BJ (cell line): ENCODE measurements at regions not wholly inside any gene's neighbourhood (a gene's known extent, or its start where the extent isn't known, plus 50 kb on each side); places are given as distances from the start of the nearest gene placed in this dataset.

Experiments used
- CTCF ChIA-PET: fragments of 350-600 bp; formaldehyde crosslinking; extraction: SDS; loops from one replicate; lab custom pipeline; 2021; ENCODE audit warnings: antibody characterized with exemption, inconsistent platforms; lab: Yijun Ruan, JAX
- POLR2A ChIA-PET: fragments of 300-600 bp; sonication (Branson Sonifier 250); formaldehyde crosslinking; extraction: SDS; loops from one replicate; lab custom pipeline; 2021; ENCODE audit warnings: antibody characterized with exemption; lab: Charles Lee
- DNase-seq: peaks from one replicate; pipeline ENCODE4 v3.0.0-alpha.2; 2011; ENCODE audit warnings: low read depth
- H3K27me3 ChIP-seq: 2 replicates; pipeline ENCODE4 v1.6.0; 2011; ENCODE audit warnings: low read length; ENCODE audit not compliant: control insufficient read depth, insufficient read depth
- H3K36me3 ChIP-seq: 2 replicates; pipeline ENCODE4 v1.5.1; 2011; ENCODE audit warnings: low read length; ENCODE audit not compliant: control insufficient read depth, insufficient read depth
- H3K4me3 ChIP-seq: 2 replicates; pipeline ENCODE4 v1.5.1; 2011; ENCODE audit warnings: low read depth, mild to moderate bottlenecking, control low read depth, low read length
- CTCF ChIP-seq: IDR thresholded peaks from 2 replicates; pipeline ENCODE4 v1.5.1; 2011; ENCODE audit warnings: low read depth, mild to moderate bottlenecking, control low read depth, inconsistent platforms, low read length, moderate library complexity; ENCODE audit not compliant: insufficient read depth

- Histone ChIP-seq H3K27me3 (no peaks in the 10 kb centered on the region), H3K36me3 (no peaks in the 10 kb centered on the region), H3K4me3 (no peak overlapping the region)
- ChIA-PET POLR2A (no interaction called here), CTCF (interaction anchor here (0.8 to 1.4 kb wide), 3 partner anchors 8 to 32 kb away, joined by 3 to 5 read pairs (median 4); no protein-coding TSS in a partner anchor)
- DNase-seq = no peak
- TF ChIP-seq CTCF = no peak
Observed at GRCh38 chr21:29228306-29228705, 70.4 kb upstream of the BACH1 start.

- TF ChIP-seq CTCF = no peak
- ChIA-PET CTCF (interaction anchor here (1.7 kb wide), 1 partner anchor 100 kb away, joined by 3 read pairs; the partner anchor contains the start of gene MAP3K7CL), POLR2A (interaction anchor here (0.6 kb wide), 1 partner anchor 14 kb away, joined by 4 read pairs; no protein-coding TSS in a partner anchor)
- H3K27me3 ChIP-seq = no peaks in the 10 kb centered on the region
- H3K36me3 ChIP-seq = no peaks in the 10 kb centered on the region
- no peak for DNase-seq
- H3K4me3 ChIP-seq = no peak overlapping the region
Observed at GRCh38 chr21:29230551-29231261, 68.0 kb upstream of the BACH1 start.

- H3K4me3 ChIP-seq = no peak overlapping the region
- H3K36me3 ChIP-seq = no peaks in the 10 kb centered on the region
- no peak for TF ChIP-seq CTCF
- CTCF ChIA-PET = no interaction called here
- H3K27me3 ChIP-seq = no peaks in the 10 kb centered on the region
- DNase-seq = no peak
- POLR2A ChIA-PET = no interaction called here
Observed at GRCh38 chr21:29231756-29232529, 66.8 kb upstream of the BACH1 start.

- ChIA-PET CTCF (no interaction called here), POLR2A (no interaction called here)
- H3K4me3 ChIP-seq = no peak overlapping the region
- H3K27me3 ChIP-seq = no peaks in the 10 kb centered on the region
- TF ChIP-seq CTCF = no peak
- no peak for DNase-seq
- no peaks in the 10 kb centered on the region for H3K36me3 ChIP-seq
Observed at GRCh38 chr21:29232530-29233255, 66.0 kb upstream of the BACH1 start.

GRCh38 chr21:29233256-29233546, 65.5 kb upstream of the BACH1 start:
- POLR2A ChIA-PET = no interaction called here
- H3K36me3 ChIP-seq = no peaks in the 10 kb centered on the region
- CTCF ChIA-PET = interaction anchor here (1.3 kb wide), 1 partner anchor 24 kb away, joined by 3 read pairs; no protein-coding TSS in a partner anchor
- no peak for DNase-seq
- no peak overlapping the region for H3K4me3 ChIP-seq
- H3K27me3 ChIP-seq = no peaks in the 10 kb centered on the region
- no peak for TF ChIP-seq CTCF
